ENCODE measurements at regions not wholly inside any gene's neighbourhood (a gene's known extent, or its start where the extent isn't known, plus 50 kb on each side); places are given as distances from the start of the nearest gene placed in this dataset.
A peak's percentile ranks its signal among the peaks of the same experiment; 100 is the strongest.

- DNase-seq, result no peak
Observed at GRCh38 chr4:163773940-163774339, 279.4 kb downstream of the TMA16 start.

GRCh38 chr4:163776957-163777356 is 282.5 kb downstream of the TMA16 start:
- no peak for DNase-seq

- DNase-seq, result no peak
Observed at GRCh38 chr4:163781726-163782125, 287.2 kb downstream of the TMA16 start.

- DNase-seq, result no peak
Observed at GRCh38 chr4:163790231-163790630, 295.7 kb downstream of the TMA16 start.

GRCh38 chr4:163795885-163796284 is 301.4 kb downstream of the TMA16 start:
- no peak for DNase-seq

GRCh38 chr4:163804001-163804400 is 309.5 kb downstream of the TMA16 start:
- DNase-seq, result no peak

GRCh38 chr4:163806653-163807052 is 312.2 kb downstream of the TMA16 start:
- DNase-seq, result no peak

GRCh38 chr4:163808011-163808410 is 313.5 kb downstream of the TMA16 start:
- DNase-seq, result no peak

GRCh38 chr4:163810755-163811154 is 316.3 kb downstream of the TMA16 start:
- DNase-seq, result no peak

GRCh38 chr4:163815776-163816175 is 321.3 kb downstream of the TMA16 start:
- DNase-seq, result peak; percentile 13

- DNase-seq, result no peak
Observed at GRCh38 chr4:163816494-163816893, 322.0 kb downstream of the TMA16 start.

GRCh38 chr4:163818673-163819072 is 324.2 kb downstream of the TMA16 start:
- no peak for DNase-seq

GRCh38 chr4:163833669-163834068 is 339.2 kb downstream of the TMA16 start:
- no peak for DNase-seq

GRCh38 chr4:163846008-163846407 is 351.5 kb downstream of the TMA16 start:
- DNase-seq, result no peak

- no peak for DNase-seq
Observed at GRCh38 chr4:163852246-163852645, 357.8 kb downstream of the TMA16 start.

- DNase-seq, result no peak
Observed at GRCh38 chr4:163857903-163858302, 363.4 kb downstream of the TMA16 start.

- DNase-seq, result no peak
Observed at GRCh38 chr4:163858515-163858914, 364.0 kb downstream of the TMA16 start.

GRCh38 chr4:163863082-163863481 is 368.6 kb downstream of the TMA16 start:
- no peak for DNase-seq

GRCh38 chr4:163865010-163865409 is 370.5 kb downstream of the TMA16 start:
- no peak for DNase-seq

- no peak for DNase-seq
Observed at GRCh38 chr4:163866728-163867315, 372.3 kb downstream of the TMA16 start.

- no peak for DNase-seq
Observed at GRCh38 chr4:163868445-163868844, 374.0 kb downstream of the TMA16 start.

GRCh38 chr4:163871078-163871477 is 376.6 kb downstream of the TMA16 start:
- DNase-seq, result no peak

GRCh38 chr4:163875327-163875726 is 380.8 kb downstream of the TMA16 start:
- DNase-seq, result no peak

- DNase-seq, result no peak
Observed at GRCh38 chr4:163878336-163879121, 384.0 kb downstream of the TMA16 start.

GRCh38 chr4:163892417-163892816 is 397.9 kb downstream of the TMA16 start:
- no peak for DNase-seq
